ENCODE measurements at regions not wholly inside any gene's neighbourhood (a gene's known extent, or its start where the extent isn't known, plus 50 kb on each side); places are given as distances from the start of the nearest gene placed in this dataset.

- Histone ChIP-seq H3K36me3 (ENCODE audit: control insufficient read depth, insufficient read depth, low read length) (no peaks in the 10 kb centered on the region), H3K4me1 (ENCODE audit: control insufficient read depth, insufficient read depth, low read length) (no peaks in the 10 kb centered on the region), H3K4me3 (ENCODE audit: low read depth, low read length) (no peak overlapping the region), H3K27me3 (ENCODE audit: control insufficient read depth, insufficient read depth, low read length) (no peaks in the 10 kb centered on the region), H3K9ac (ENCODE audit: low read depth, low read length) (no peak overlapping the region), H3K9me3 (ENCODE audit: control insufficient read depth, insufficient read depth, low read length) (no peaks in the 10 kb centered on the region)
Observed at GRCh38 chr3:30357897-30358296, 248.5 kb upstream of the TGFBR2 start.

- no peaks in the 10 kb centered on the region for H3K27me3 ChIP-seq (ENCODE audit: control insufficient read depth, insufficient read depth, low read length)
- no peaks in the 10 kb centered on the region for H3K9me3 ChIP-seq (ENCODE audit: control insufficient read depth, insufficient read depth, low read length)
- no peak overlapping the region for H3K4me3 ChIP-seq (ENCODE audit: low read depth, low read length)
- H3K4me1 ChIP-seq (ENCODE audit: control insufficient read depth, insufficient read depth, low read length): no peaks in the 10 kb centered on the region
- no peak overlapping the region for H3K9ac ChIP-seq (ENCODE audit: low read depth, low read length)
- no peaks in the 10 kb centered on the region for H3K36me3 ChIP-seq (ENCODE audit: control insufficient read depth, insufficient read depth, low read length)
Observed at GRCh38 chr3:30358871-30359270, 247.5 kb upstream of the TGFBR2 start.

- Histone ChIP-seq H3K9ac (ENCODE audit: low read depth, low read length) (no peak overlapping the region), H3K4me3 (ENCODE audit: low read depth, low read length) (no peak overlapping the region), H3K4me1 (ENCODE audit: control insufficient read depth, insufficient read depth, low read length) (no peaks in the 10 kb centered on the region), H3K9me3 (ENCODE audit: control insufficient read depth, insufficient read depth, low read length) (no peaks in the 10 kb centered on the region), H3K27me3 (ENCODE audit: control insufficient read depth, insufficient read depth, low read length) (no peaks in the 10 kb centered on the region), H3K36me3 (ENCODE audit: control insufficient read depth, insufficient read depth, low read length) (no peaks in the 10 kb centered on the region)
Observed at GRCh38 chr3:30368978-30369377, 237.4 kb upstream of the TGFBR2 start.

- Histone ChIP-seq H3K9ac (ENCODE audit: low read depth, low read length) (no peak overlapping the region), H3K4me3 (ENCODE audit: low read depth, low read length) (no peak overlapping the region), H3K27me3 (ENCODE audit: control insufficient read depth, insufficient read depth, low read length) (no peaks in the 10 kb centered on the region), H3K9me3 (ENCODE audit: control insufficient read depth, insufficient read depth, low read length) (no peaks in the 10 kb centered on the region), H3K36me3 (ENCODE audit: control insufficient read depth, insufficient read depth, low read length) (no peaks in the 10 kb centered on the region), H3K4me1 (ENCODE audit: control insufficient read depth, insufficient read depth, low read length) (no peaks in the 10 kb centered on the region)
Observed at GRCh38 chr3:30370681-30371271, 235.6 kb upstream of the TGFBR2 start.

- no peaks in the 10 kb centered on the region for H3K27me3 ChIP-seq (ENCODE audit: control insufficient read depth, insufficient read depth, low read length)
- no peak overlapping the region for H3K4me3 ChIP-seq (ENCODE audit: low read depth, low read length)
- no peaks in the 10 kb centered on the region for H3K9me3 ChIP-seq (ENCODE audit: control insufficient read depth, insufficient read depth, low read length)
- H3K9ac ChIP-seq (ENCODE audit: low read depth, low read length): no peak overlapping the region
- H3K4me1 ChIP-seq (ENCODE audit: control insufficient read depth, insufficient read depth, low read length): no peaks in the 10 kb centered on the region
- no peaks in the 10 kb centered on the region for H3K36me3 ChIP-seq (ENCODE audit: control insufficient read depth, insufficient read depth, low read length)
Observed at GRCh38 chr3:30372837-30373236, 233.6 kb upstream of the TGFBR2 start.

- H3K36me3 ChIP-seq (ENCODE audit: control insufficient read depth, insufficient read depth, low read length): no peaks in the 10 kb centered on the region
- H3K9me3 ChIP-seq (ENCODE audit: control insufficient read depth, insufficient read depth, low read length): no peaks in the 10 kb centered on the region
- no peak overlapping the region for H3K4me3 ChIP-seq (ENCODE audit: low read depth, low read length)
- H3K4me1 ChIP-seq (ENCODE audit: control insufficient read depth, insufficient read depth, low read length): no peaks in the 10 kb centered on the region
- no peaks in the 10 kb centered on the region for H3K27me3 ChIP-seq (ENCODE audit: control insufficient read depth, insufficient read depth, low read length)
- H3K9ac ChIP-seq (ENCODE audit: low read depth, low read length): no peak overlapping the region
Observed at GRCh38 chr3:30384546-30385072, 221.8 kb upstream of the TGFBR2 start.

- Histone ChIP-seq H3K9ac (ENCODE audit: low read depth, low read length) (no peak overlapping the region), H3K4me1 (ENCODE audit: control insufficient read depth, insufficient read depth, low read length) (no peaks in the 10 kb centered on the region), H3K4me3 (ENCODE audit: low read depth, low read length) (no peak overlapping the region), H3K9me3 (ENCODE audit: control insufficient read depth, insufficient read depth, low read length) (no peaks in the 10 kb centered on the region), H3K36me3 (ENCODE audit: control insufficient read depth, insufficient read depth, low read length) (no peaks in the 10 kb centered on the region), H3K27me3 (ENCODE audit: control insufficient read depth, insufficient read depth, low read length) (no peaks in the 10 kb centered on the region)
Observed at GRCh38 chr3:30393079-30393478, 213.3 kb upstream of the TGFBR2 start.

GRCh38 chr3:30397030-30397429, 209.4 kb upstream of the TGFBR2 start:
- H3K4me1 ChIP-seq (ENCODE audit: control insufficient read depth, insufficient read depth, low read length): no peaks in the 10 kb centered on the region
- H3K36me3 ChIP-seq (ENCODE audit: control insufficient read depth, insufficient read depth, low read length): no peaks in the 10 kb centered on the region
- H3K9me3 ChIP-seq (ENCODE audit: control insufficient read depth, insufficient read depth, low read length): no peaks in the 10 kb centered on the region
- no peak overlapping the region for H3K9ac ChIP-seq (ENCODE audit: low read depth, low read length)
- no peak overlapping the region for H3K4me3 ChIP-seq (ENCODE audit: low read depth, low read length)
- H3K27me3 ChIP-seq (ENCODE audit: control insufficient read depth, insufficient read depth, low read length): no peaks in the 10 kb centered on the region

- H3K4me1 ChIP-seq (ENCODE audit: control insufficient read depth, insufficient read depth, low read length): no peaks in the 10 kb centered on the region
- no peaks in the 10 kb centered on the region for H3K27me3 ChIP-seq (ENCODE audit: control insufficient read depth, insufficient read depth, low read length)
- H3K4me3 ChIP-seq (ENCODE audit: low read depth, low read length): no peak overlapping the region
- H3K9me3 ChIP-seq (ENCODE audit: control insufficient read depth, insufficient read depth, low read length): no peaks in the 10 kb centered on the region
- no peak overlapping the region for H3K9ac ChIP-seq (ENCODE audit: low read depth, low read length)
- H3K36me3 ChIP-seq (ENCODE audit: control insufficient read depth, insufficient read depth, low read length): no peaks in the 10 kb centered on the region
Observed at GRCh38 chr3:30399394-30400181, 206.8 kb upstream of the TGFBR2 start.

- no peak overlapping the region for H3K9ac ChIP-seq (ENCODE audit: low read depth, low read length)
- no peaks in the 10 kb centered on the region for H3K4me1 ChIP-seq (ENCODE audit: control insufficient read depth, insufficient read depth, low read length)
- H3K4me3 ChIP-seq (ENCODE audit: low read depth, low read length): no peak overlapping the region
- no peaks in the 10 kb centered on the region for H3K36me3 ChIP-seq (ENCODE audit: control insufficient read depth, insufficient read depth, low read length)
- H3K9me3 ChIP-seq (ENCODE audit: control insufficient read depth, insufficient read depth, low read length): no peaks in the 10 kb centered on the region
- H3K27me3 ChIP-seq (ENCODE audit: control insufficient read depth, insufficient read depth, low read length): no peaks in the 10 kb centered on the region
Observed at GRCh38 chr3:30400926-30401325, 205.5 kb upstream of the TGFBR2 start.

GRCh38 chr3:30401971-30402370, 204.4 kb upstream of the TGFBR2 start:
- no peaks in the 10 kb centered on the region for H3K36me3 ChIP-seq (ENCODE audit: control insufficient read depth, insufficient read depth, low read length)
- no peak overlapping the region for H3K9ac ChIP-seq (ENCODE audit: low read depth, low read length)
- no peaks in the 10 kb centered on the region for H3K9me3 ChIP-seq (ENCODE audit: control insufficient read depth, insufficient read depth, low read length)
- no peaks in the 10 kb centered on the region for H3K27me3 ChIP-seq (ENCODE audit: control insufficient read depth, insufficient read depth, low read length)
- H3K4me1 ChIP-seq (ENCODE audit: control insufficient read depth, insufficient read depth, low read length): no peaks in the 10 kb centered on the region
- no peak overlapping the region for H3K4me3 ChIP-seq (ENCODE audit: low read depth, low read length)

- H3K9ac ChIP-seq (ENCODE audit: low read depth, low read length): no peak overlapping the region
- no peaks in the 10 kb centered on the region for H3K9me3 ChIP-seq (ENCODE audit: control insufficient read depth, insufficient read depth, low read length)
- H3K36me3 ChIP-seq (ENCODE audit: control insufficient read depth, insufficient read depth, low read length): no peaks in the 10 kb centered on the region
Observed at GRCh38 chr3:30407651-30408050, 198.8 kb upstream of the TGFBR2 start.

More at GRCh38 chr3:30407651-30408050, 198.8 kb upstream of the TGFBR2 start:
- H3K4me1 ChIP-seq (ENCODE audit: control insufficient read depth, insufficient read depth, low read length): no peaks in the 10 kb centered on the region
- H3K4me3 ChIP-seq (ENCODE audit: low read depth, low read length): no peak overlapping the region
- no peaks in the 10 kb centered on the region for H3K27me3 ChIP-seq (ENCODE audit: control insufficient read depth, insufficient read depth, low read length)
